ENCODE measurements at regions not wholly inside any gene's neighbourhood (a gene's known extent, or its start where the extent isn't known, plus 50 kb on each side); places are given as distances from the start of the nearest gene placed in this dataset.

GRCh38 chr10:3887404-3887803 is 102.4 kb upstream of the KLF6 start:
- Histone ChIP-seq H3K9me3 (no peaks in the 10 kb centered on the region), H3K4me3 (peak overlapping the region in 2 of 10 donors; percentile 5 to 23), H3K36me3 (no peaks in the 10 kb centered on the region), H3K27me3 (no peaks in the 10 kb centered on the region), H3K4me1 (peaks cover 0 to 34% (median 25%) of the 10 kb centered on the region in 9 donors), H3K27ac (peak overlapping the region; percentile 62 to 86 (median 78))
- TF ChIP-seq CTCF (IDR thresholded peaks at IDR 0.05), result no peak
- WGBS, 2 donors, result 77 to 90% methylated on average over 7 of the region's 7 CpGs
- ATAC-seq, result peak in 1 of 8 donors; percentile 3
- intact Hi-C loops (cut with DNase I), result loop anchor here in 3 of 10 donors (2.0 to 10.0 kb wide), 4 partner anchors 75 to 777 kb away; partner anchors contain the start of gene KLF6 (in 1 of the 3)
- DNase-seq, result no peak

- TF ChIP-seq CTCF (IDR thresholded peaks at IDR 0.05), result no peak
- DNase-seq (peak in 1 of 2 donors; percentile 55), ATAC-seq (peak; percentile 69 to 92 (median 88))
These were observed 101.7 kb upstream of the KLF6 start for GRCh38 chr10:3886641-3887251.

GRCh38 chr10:3886191-3886590 is 101.2 kb upstream of the KLF6 start:
- intact Hi-C loops (cut with DNase I), result loop anchor here in 3 of 10 donors (2.0 to 10.0 kb wide), 4 partner anchors 74 to 779 kb away; partner anchors contain the start of gene KLF6 (in 1 of the 3)
- H3K4me3 ChIP-seq, result peak overlapping the region in 5 of 10 donors; percentile 22 to 34 (median 23)
- H3K36me3 ChIP-seq, result no peaks in the 10 kb centered on the region
- WGBS, 2 donors, result 30 to 34% methylated on average over 14 of the region's 14 CpGs
- no peak for TF ChIP-seq CTCF (IDR thresholded peaks at IDR 0.05)
- peaks cover 0 to 28% (median 25%) of the 10 kb centered on the region in 9 donors for H3K4me1 ChIP-seq
- DNase-seq, result peak; percentile 69 to 74
- peak; percentile 41 to 92 (median 74) for ATAC-seq
- no peaks in the 10 kb centered on the region for H3K9me3 ChIP-seq
- H3K27ac ChIP-seq, result peak overlapping the region; percentile 62 to 86 (median 78)
- no peaks in the 10 kb centered on the region for H3K27me3 ChIP-seq

More at GRCh38 chr10:3886641-3887251, 101.7 kb upstream of the KLF6 start:
- peak overlapping the region; percentile 62 to 86 (median 78) for H3K27ac ChIP-seq
- no peaks in the 10 kb centered on the region for H3K9me3 ChIP-seq
- intact Hi-C loops (cut with DNase I), result loop anchor here in 3 of 10 donors (2.0 to 10.0 kb wide), 4 partner anchors 74 to 778 kb away; partner anchors contain the start of gene KLF6 (in 1 of the 3)
- H3K36me3 ChIP-seq, result no peaks in the 10 kb centered on the region
- peaks cover 0 to 29% (median 25%) of the 10 kb centered on the region in 9 donors for H3K4me1 ChIP-seq
- peak overlapping the region in 5 of 10 donors; percentile 22 to 34 (median 23) for H3K4me3 ChIP-seq
- no peaks in the 10 kb centered on the region for H3K27me3 ChIP-seq
- WGBS, 2 donors, result 18 to 20% methylated on average over 11 of the region's 11 CpGs

GRCh38 chr10:3882855-3883254 is 97.8 kb upstream of the KLF6 start:
- Histone ChIP-seq H3K36me3 (no peaks in the 10 kb centered on the region), H3K4me3 (no peak overlapping the region), H3K9me3 (no peaks in the 10 kb centered on the region), H3K4me1 (peaks cover 0 to 23% (median 20%) of the 10 kb centered on the region in 9 donors), H3K27ac (no peak overlapping the region), H3K27me3 (no peaks in the 10 kb centered on the region)
- DNase-seq, result no peak
- no peak for ATAC-seq
- 95 to 99% methylated on average over 4 of the region's 4 CpGs for WGBS, 2 donors
- no peak for TF ChIP-seq CTCF (IDR thresholded peaks at IDR 0.05)
- intact Hi-C loops (cut with DNase I), result loop anchor here in 2 of 10 donors (10.0 kb wide), 2 partner anchors 638 to 782 kb away; no protein-coding TSS in a partner anchor
